CD4-positive, alpha-beta T cell treated with Interleukin-21 for 1 hour (primary cell): ENCODE measurements at regions not wholly inside any gene's neighbourhood (a gene's known extent, or its start where the extent isn't known, plus 50 kb on each side); places are given as distances from the start of the nearest gene placed in this dataset.
"Not testable (repeated sequence)": the region's sequence is repeated elsewhere in the genome, so short reads cannot be mapped to it uniquely, and the experiment has no call there.

Experiments used
- DNase-seq: peaks from one replicate; pipeline ENCODE4 v3.0.0-alpha.2; 2020

DNA sequence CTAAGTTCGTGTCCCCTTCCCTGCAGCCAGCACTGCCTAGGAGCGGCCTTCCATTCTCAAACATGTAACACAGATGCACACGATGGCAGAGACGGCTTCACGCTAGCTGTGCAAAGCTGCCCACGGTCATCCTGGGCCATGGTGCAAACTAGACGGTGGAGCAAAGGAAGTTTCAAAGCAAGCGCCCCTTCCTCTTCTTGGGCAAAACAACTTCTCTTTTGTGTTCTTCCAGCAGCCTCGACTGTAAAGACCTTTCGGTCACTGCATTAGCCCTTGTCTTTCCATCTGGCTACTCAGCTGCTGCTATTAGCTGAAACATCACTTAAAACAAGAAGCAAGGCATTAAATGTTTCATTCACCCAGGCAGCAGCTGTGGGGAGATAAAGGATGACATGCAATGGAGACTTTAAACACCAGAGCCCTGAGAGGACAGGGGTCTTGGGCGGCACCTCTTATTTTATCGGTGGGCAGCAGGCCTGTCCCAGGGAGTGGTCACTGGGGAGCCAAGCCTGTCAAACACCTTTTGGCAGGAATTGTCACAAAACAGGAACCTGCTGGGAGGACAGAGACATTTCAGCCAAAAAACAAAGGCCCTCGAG is 214.8 kb downstream of the KLF6 start:
- DNase-seq = no peak

DNA sequence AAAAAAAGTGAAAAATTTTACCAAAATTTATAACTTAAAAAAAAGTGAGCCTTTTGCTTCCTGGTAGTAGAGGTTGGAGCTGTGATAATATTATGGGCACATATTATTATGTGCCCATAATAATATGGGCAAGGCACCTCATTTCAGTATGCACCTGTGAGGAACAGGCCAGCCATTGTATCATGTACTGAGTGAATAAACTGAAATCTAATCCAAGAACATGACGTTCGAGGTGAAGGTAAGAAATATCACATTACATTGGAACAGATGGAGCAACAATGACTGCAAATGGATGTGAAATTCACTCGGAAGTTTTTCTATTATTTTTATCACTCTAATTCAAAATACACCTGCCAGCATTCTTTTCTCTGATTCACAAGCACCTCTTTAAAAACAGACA is 216.0 kb downstream of the KLF6 start:
- no peak for DNase-seq

DNA sequence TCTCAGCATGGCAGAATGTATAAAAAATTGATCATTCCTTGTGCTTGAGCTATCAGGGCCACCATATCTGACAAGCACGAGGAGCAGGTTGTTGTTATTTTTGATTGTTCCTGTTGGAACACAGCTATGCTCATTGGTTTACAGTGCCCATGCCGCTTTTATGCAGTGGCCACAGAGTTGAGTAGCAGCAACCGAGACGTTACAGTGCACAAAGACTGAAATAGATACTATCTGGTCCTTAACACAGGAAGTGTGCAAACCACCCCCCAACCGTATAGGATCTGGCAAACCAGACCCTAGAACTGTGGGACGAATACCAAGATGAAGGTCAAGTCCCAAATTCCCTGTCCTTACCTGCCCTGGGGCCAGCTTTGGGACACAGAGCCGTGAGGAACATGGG is 216.6 kb downstream of the KLF6 start:
- DNase-seq = no peak

DNA sequence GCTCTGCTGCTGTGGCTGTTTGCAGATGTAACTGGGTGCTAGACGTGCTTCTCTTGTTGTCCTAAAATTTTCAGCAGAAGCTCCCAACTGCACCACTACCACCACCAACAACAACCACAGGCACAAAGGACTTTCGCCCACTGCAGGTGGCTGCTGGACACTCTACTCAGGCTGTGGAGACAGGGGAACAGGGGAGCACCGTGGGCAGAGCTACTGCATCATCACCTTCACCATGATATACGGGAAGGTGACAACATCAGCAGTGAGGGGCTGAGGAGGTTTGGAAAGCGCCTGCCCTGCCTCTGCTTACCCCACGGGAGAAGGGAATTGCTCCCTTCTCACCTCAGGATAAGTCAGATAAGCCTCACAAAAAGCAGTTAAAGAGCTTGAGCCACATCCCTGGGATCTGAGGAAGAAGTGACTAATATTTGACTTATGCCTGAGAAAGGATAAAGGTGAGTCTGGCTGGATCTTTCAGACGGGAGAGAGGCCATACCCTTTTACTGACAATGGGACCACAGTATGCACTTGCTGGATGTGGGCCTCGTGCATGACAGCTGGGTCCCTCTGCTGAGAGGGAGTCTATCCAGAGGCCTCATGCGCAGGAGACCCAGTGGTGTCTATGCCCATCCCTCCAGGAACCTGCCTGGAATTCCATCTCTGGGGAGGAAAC is 217.6 kb downstream of the KLF6 start:
- no peak for DNase-seq

DNA sequence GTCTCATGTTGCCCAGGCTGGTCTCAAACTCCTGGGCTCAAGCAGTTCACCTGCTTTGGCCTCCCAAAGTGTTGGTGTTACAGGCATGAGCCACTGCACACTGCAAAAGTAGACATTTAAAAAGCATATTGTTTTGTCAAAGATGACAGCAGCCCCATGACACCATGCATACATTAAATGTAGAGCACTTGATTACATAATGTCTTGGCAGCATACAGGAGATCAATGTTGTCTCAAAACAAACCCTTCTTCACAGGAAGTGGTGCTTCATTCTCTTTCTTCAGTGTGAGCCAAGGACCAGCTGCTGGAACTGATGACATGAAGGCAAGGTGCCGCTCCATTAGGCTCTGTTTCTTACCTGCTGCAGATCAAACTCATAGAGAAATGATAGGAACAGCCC is 218.4 kb downstream of the KLF6 start:
- DNase-seq = no peak

DNA sequence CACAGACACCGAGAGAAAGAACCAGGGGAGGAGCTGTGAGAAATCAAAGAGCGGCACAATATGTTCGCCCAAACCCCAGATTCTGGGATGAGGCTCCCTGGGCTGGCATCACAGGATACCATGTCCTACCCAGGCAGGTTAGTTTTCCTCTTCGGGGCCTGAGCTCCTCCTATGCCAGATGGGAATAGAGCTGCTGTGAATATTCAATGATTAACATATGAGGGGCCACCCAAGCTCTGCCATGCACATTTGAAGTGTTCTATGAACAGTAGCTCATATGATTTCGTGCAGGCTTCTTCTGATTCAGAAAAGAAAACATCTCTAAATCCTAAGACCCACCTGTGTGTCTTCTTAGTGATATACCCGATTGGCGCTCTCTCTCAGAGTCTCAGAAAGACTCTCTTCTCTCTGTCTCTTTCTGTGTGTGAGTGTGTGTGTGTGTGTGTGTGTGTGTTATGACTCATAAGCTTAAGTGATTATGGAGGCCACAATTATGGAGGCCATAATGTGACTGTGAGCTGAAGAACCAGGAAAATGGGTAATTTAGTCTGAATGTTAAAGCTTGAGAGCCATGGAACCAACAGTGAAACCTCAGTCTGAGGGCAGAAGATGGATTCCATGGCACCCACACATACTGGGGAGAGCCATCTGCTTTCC is 220.5 kb downstream of the KLF6 start:
- DNase-seq = no peak

DNA sequence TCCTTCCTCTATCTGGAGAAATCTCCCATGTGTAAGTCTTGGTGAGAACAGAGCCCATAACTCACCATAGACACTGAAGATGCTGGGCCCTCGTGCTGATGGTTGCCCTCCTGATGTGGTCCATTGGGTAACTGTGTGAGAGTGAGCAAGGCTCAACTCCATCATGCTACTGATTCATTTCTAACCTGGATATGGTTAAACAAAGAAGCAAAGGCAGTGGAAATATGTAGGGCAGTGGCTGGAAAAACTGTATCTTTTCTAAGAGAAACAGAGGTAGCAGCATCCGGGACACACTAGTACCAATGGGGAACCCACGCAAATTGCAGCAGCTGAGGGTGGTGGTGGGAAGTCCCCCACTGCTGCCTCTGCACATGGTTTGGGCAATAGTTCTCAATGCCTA is 221.7 kb downstream of the KLF6 start:
- DNase-seq = no peak

DNA sequence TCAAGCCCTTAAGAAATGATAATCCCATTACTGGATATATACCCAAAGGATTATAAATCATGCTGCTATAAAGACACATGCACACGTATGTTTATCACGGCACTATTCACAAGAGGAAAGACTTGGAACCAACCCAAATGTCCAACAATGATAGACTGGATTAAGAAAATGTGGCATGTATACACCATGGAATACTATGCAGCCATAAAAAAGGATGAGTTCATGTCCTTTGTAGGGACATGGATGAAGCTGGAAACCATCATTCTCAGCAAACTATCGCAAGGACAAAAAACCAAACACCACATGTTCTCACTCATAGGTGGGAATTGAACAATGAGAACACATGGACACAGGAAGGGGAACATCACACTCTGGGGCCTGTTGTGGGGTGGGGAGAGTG is 224.4 kb downstream of the KLF6 start:
- DNase-seq = not testable (repeated sequence)

DNA sequence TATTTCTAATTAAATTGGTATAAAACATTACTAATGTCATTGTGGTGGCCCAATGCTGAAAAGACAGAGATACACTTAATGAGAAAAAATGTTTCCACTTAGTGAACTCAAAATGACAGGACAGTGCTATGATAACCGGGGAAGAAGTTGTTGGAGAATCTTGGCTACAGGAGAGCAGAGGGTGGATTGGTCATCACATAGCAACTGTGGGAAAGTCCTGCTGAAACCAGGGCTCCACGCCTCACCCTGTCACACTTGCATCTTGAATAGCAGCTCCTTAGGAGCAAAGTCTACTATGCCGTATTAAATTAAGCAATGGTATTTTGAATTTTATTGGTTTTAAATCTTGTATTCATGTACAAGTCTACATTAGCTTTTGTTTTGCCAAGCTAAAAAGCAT is 225.5 kb downstream of the KLF6 start:
- DNase-seq = no peak

DNA sequence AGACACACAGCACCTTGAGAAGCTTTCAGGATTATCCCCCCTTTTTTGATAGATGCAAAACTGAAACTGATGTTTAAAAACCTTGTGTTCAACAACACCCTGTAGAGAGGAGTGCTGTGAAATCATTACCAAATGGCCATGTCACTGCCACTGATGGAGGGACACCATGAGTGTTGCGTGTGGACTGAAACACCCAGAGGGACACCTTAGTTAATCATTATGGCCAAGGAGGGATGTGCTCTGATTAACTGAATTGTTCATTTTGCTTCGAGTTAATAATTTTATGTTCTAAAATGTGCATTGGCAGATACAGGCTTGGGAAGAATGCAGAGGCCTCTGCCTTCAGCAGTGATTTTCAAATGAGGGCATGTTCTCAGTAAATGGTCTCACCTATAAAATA is 226.0 kb downstream of the KLF6 start:
- DNase-seq = no peak

DNA sequence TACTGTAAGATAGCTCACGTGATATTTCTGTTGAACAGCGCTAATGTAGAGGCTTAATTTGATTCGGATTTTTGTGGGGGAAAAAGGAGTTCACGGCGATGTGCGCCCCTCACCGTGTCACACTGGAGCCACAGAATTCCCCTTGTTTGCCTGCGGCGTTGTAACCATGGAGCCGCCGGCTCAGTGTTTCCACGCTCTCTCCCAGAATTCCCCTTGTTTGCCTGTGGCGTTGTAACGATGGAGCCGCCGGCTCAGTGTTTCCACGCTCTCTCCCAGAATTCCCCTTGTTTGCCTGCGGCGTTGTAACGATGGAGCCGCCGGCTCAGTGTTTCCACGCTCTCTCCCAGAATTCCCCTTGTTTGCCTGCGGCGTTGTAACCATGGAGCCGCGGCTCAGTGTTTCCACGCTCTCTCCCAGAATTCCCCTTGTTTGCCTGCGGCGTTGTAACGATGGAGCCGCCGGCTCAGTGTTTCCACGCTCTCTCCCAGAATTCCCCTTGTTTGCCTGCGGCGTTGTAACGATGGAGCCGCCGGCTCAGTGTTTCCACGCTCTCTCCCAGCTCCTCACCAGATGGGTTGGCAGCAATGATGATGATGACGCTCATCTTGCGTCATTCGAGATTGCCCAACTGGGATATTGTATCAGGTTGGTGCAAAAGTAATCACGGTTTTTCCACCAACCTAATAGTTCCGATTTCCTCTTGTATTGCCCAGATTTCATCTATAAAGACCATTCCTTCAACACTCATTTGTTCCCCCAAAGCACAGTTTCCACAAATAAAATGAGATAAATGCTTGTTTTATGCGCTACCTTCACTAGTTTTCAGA is 228.6 kb downstream of the KLF6 start:
- not testable (repeated sequence) for DNase-seq

DNA sequence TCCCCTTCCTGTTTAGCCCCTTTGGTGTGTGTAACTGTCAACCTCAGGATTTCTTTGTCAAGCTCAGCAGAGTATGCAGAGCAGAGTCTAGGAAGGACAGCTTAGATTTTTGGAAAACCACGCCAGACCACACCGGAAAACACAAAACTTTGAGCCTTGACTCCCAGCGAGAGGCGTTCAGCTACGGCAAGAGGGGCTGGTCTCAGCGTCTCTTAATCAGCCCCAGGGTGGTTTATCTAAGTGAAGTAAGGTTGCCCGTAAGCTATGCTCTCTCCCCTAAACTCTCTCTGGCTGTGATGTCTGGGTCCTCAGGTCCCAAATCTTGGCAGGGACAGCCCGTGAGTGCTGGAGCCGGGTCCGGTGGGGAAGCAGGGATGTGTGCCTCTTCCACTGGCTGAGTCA is 230.9 kb downstream of the KLF6 start:
- DNase-seq = no peak

DNA sequence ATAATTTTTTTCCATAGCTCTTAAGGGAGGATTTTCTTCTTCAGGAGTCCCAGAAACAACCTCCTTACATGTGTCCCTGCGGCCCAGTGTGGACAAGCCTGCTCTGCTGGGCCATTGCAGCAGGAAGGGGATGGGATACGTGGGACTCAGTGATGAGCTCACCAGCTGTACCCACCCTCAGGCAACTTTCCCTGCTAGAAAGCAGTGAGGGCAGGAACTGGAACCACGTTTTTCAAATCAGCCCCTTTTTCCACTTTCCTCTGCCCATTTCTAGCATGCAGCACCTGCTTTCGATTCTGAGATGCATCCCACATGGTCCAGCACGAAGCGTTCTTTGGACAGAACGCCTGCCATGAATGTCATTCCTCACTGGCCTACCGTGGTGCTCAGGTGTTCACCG is 232.7 kb downstream of the KLF6 start:
- DNase-seq = no peak

DNA sequence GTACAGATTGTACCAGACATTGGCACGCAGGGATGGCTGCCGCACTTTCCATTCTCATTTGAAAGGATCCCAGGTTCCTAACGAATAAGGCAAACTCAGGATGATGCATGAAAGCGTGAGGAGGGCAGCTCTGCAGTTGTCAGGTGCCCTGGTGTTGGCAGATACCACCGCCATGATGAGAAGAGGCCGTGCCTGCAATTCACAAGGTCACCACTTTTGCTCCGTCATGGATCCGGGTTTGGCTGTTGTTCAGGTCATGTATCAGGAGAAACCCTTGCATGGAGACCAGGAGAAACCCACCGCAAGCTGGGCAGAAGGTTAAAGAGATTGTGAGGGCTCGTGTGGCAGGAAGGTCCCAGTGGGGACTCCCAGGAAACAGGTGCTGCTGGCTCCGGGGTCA is 233.2 kb downstream of the KLF6 start:
- DNase-seq = no peak

DNA sequence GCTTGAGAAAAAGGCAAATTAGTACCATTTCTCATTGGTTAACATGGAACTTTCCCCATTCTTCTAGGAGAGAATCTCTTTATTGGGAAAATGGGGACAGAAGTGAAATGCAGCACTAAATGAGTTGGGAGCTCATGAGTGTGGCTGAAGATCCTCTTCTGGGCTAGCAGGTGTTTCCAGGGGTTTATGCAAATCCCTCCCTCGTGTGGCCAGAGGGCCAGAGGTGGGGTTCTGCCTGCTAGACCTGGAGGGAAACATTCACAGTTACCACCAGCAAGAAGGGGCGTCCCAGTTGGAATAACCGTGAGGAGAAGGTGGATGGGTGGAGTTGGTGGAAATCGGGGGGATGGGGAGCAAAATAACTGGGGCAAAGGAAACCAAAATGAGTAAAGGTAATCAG is 235.9 kb downstream of the KLF6 start:
- no peak for DNase-seq

DNA sequence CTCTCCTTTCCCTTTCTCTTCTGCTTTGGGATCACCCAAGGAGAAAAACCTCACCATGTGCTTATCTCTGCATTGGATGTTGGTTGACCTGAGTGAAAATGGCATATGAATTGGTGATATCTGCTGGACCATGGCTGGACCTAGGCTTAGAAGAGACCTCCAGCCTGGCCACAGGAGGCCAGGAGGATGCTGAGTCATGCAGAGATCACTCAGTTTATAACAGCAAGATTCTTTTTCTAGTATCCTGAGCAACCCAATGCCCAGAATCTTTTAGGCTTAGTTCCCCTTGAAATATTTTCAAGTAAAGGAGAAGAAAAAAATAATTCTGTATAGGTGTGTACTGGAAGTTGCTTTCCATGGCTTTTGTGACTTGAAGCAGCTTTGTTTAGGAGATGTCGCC is 236.3 kb downstream of the KLF6 start:
- DNase-seq = no peak

DNA sequence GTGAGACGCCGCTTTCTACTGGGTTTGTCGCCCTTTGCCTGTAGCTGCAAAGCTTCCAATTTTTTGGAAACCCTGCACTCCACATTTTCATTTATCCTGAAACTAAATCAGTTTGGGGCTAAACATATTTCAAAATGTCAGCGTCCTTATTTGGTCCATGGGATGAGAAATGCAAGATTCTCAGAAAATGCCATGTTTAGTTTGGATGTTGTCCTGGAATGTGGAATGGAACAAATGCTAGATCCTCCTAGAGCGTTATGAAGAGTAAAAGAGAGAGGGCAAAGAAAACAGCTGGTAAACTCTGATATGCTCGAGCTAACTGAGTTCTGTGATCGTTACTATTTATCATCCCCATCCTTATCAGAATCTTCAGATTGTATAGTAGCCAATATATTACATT is 236.9 kb downstream of the KLF6 start:
- no peak for DNase-seq

DNA sequence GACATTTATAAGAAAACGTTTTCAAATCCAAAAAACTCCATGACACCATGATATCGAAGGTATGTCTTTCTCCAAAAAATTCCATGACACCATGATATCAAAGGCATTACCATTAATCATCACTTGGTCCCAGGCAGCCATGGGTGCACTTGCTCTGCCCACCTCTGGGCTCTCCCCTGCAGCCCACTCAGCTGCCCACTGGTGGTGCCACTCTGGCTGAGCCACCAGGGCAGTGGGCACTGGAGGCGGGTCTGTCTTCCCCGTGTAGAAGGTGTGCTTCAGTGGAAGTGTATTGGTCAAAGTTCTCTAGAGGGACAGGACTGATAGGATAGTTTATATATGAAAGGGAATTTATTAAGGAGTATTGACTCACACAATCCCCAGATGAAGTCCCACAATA is 240.4 kb downstream of the KLF6 start:
- DNase-seq = no peak

DNA sequence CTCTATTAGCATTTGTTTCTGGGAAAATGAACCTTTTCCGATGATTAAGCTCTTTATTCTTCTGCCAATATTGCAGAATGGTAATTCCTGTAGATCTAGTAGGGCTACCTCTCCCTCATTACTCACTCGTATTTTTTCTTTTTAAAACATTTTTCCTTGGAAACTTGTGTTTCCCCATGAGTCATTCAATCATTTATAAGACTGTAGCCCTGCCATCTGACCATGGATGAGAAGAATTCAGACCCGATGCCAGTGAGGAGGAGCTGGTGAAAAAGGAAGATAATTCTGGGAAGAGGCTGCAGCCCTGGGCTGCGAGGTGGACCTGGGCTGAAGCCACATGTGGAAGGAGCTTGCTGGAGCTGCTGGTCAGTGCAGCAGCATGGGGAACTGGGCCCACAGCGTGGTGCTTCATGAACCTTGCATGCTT is 242.8 kb downstream of the KLF6 start:
- no peak for DNase-seq

DNA sequence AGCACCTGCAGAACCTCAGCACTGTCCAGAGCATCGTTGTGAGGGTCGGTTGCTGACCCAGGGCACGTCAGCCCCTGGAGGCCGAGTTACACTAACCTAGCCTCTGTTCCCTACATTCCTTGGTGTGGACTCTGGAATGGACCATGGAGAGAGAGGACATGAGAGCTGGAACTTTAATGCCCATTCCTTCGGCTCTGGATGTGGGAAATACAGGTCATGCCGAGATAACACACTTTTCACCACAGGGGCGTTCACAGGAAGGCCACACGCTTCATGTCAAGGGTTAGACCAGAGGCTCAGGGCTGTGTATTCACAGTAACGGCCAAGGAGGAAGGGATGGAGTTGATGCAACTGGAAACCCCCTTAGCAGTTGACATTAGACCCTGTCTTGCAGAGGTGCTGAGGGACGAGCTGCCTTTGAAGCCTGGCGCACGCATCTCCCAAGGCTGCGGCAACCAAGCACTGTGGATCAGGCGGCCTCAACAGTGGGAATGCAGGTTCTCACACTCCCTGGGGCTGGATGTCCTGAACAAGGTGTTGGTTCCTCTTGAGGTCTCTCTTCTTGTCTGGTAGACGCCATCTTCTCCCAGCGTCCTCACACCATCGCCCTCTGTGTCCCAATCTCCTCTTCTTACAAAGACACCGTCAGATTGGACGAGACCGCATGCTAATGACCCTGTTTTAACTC is 245.2 kb downstream of the KLF6 start:
- no peak for DNase-seq

DNA sequence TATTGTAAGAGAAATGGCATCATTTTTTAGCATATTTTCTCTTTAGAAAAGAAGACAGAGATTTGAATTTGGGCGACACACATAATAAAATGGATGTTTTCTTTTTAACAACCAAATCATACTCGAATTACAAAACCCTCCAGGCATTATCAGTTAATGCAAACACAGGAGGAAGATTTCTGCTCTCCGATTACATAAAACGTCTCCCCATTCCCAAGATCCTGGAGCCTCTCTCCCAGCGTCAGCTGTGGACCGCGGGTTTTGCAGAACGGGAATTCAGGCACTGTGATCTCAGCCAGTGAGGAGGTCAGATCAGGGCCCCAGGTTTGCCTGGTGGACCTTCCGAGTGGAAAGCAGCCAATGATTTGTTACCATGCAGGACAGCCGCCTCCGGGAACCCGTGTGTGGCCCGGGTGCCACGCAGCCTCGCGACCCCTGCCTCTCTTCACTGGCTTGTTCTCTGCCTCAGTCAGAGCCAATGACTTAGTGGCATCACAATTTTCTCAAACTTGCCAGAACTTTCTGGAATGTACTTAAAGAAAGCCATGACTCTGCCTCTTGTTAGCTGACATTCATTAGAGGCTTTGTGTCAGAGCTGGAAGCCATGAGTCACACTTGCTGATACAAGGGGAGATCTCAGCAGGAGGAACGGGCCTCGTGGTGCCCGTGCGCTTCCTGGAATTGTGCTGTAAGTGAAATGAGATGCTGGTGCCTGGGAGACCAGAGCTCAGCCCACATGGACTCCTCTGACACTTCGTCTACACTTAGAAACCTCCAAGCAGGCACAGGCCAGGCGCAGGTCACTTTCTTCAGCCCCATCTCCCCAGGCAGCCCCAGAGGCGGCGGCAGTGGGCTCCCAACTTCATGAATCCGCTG is 246.1 kb downstream of the KLF6 start:
- no peak for DNase-seq

DNA sequence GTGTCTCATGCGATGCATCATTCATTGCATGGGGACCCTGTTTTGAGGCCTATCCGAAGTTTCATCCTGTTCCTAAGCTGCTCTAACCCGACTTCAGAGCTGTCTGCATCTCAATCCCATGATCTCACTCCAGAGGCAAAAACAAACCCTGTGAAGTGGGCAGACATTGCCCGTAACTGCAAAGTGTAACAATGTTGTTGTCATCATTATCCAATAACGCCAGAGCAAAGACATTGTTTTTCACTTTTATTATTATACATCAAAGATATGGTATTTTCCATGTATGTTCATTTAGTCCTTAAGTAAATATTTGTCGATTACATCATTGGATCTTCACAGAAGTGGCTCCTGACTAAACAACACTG is 246.7 kb downstream of the KLF6 start:
- DNase-seq = no peak
